ENCODE measurements at regions not wholly inside any gene's neighbourhood (a gene's known extent, or its start where the extent isn't known, plus 50 kb on each side); places are given as distances from the start of the nearest gene placed in this dataset.

DNA sequence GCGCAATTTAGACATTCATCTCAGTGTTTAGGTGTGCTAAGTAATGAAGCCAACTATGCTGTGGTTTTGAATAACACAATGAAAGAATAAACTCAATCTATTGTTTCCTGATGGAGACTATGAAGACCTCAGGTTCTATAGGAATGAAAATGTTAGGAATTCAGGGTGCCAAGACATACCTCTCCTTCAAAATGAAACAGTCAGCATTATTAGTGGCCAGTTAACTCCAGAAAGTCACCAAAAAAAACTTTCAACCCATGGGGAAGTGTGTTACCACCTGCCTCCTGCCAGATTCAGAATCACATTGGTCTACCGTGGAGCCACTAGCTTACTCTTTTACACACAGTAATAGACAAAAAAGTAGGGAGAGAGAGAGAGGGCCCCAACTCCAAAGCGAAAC, 352.9 kb downstream of the GABRG1 start:
- no peak overlapping the region for H3K27ac Mint-ChIP-seq (ENCODE audit: low read depth)
- H3K4me1 Mint-ChIP-seq = no peaks in the 10 kb centered on the region
- no peaks in the 10 kb centered on the region for H3K36me3 Mint-ChIP-seq (ENCODE audit: insufficient read depth)
- no peak for DNase-seq (ENCODE audit: low spot score in 2 of 2)
- H3K9me3 Mint-ChIP-seq = peaks cover 10% of the 10 kb centered on the region
- no peaks in the 10 kb centered on the region for H3K27me3 Mint-ChIP-seq
- H3K4me3 Mint-ChIP-seq = no peak overlapping the region
- no peak for ATAC-seq (replicated peaks; ENCODE audit: extremely low read depth, poor library complexity, severe bottlenecking)

DNA sequence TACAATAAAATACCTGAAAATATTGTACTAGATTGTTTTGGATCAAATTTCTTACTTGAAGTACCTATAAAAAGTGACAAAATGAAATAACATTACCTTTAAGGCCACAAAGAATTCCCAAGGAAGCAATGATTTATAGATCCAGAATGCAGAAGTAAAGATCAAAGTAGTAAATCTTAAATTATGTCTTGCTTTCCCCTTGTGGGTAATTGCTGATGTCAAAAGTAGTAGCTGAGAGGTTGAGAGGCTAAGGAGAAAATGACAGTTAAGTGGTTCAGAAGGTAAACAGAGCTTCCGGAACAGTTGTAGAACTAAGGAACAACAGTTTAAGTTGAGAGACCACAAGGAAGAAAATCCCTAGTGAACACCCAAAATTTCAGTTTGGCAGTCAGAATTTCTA, 358.3 kb downstream of the GABRG1 start:
- DNase-seq (ENCODE audit: low spot score in 2 of 2) (no peak), ATAC-seq (replicated peaks; ENCODE audit: extremely low read depth, poor library complexity, severe bottlenecking) (no peak)
- no peak overlapping the region for H3K27ac Mint-ChIP-seq (ENCODE audit: low read depth)
- no peak overlapping the region for H3K4me3 Mint-ChIP-seq
- no peaks in the 10 kb centered on the region for H3K27me3 Mint-ChIP-seq
- peaks cover 21% of the 10 kb centered on the region for H3K9me3 Mint-ChIP-seq
- H3K36me3 Mint-ChIP-seq (ENCODE audit: insufficient read depth) = no peaks in the 10 kb centered on the region
- no peaks in the 10 kb centered on the region for H3K4me1 Mint-ChIP-seq

DNA sequence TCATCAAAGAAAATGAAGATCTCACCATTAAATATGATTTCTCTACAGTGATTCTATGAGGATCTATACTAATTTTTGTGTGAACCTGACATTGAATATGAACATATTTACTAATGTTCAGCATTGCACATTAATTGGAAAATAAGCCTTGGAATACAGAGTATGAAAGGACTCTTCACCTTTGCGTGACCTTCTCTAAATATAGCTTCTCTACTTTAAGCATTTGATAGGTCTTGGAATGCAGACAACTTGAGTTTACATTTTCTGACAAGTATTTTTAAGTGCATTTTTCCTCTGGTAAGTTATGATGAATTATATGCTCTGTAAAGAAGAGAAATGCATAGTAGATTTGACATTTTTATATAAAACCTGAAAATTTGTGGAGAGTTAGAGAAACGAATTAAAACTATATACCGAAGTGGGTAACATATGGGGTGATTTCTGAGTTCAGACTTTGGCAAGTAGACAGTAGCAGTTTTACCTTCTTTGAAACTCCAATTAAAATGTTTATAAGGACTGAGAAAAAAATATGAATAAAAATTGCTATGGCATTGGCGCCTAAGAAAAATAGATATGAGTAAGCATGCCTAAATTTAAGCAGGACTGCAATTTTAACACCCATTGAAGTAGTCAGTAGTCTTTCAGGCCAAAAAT, 371.9 kb downstream of the GABRG1 start:
- no peak overlapping the region for H3K4me3 Mint-ChIP-seq
- no peak overlapping the region for H3K27ac Mint-ChIP-seq (ENCODE audit: low read depth)
- no peak for DNase-seq (ENCODE audit: low spot score in 2 of 2)
- no peaks in the 10 kb centered on the region for H3K36me3 Mint-ChIP-seq (ENCODE audit: insufficient read depth)
- H3K27me3 Mint-ChIP-seq = no peaks in the 10 kb centered on the region
- peaks cover 6% of the 10 kb centered on the region for H3K9me3 Mint-ChIP-seq
- H3K4me1 Mint-ChIP-seq = no peaks in the 10 kb centered on the region
- ATAC-seq (replicated peaks; ENCODE audit: extremely low read depth, poor library complexity, severe bottlenecking) = no peak

DNA sequence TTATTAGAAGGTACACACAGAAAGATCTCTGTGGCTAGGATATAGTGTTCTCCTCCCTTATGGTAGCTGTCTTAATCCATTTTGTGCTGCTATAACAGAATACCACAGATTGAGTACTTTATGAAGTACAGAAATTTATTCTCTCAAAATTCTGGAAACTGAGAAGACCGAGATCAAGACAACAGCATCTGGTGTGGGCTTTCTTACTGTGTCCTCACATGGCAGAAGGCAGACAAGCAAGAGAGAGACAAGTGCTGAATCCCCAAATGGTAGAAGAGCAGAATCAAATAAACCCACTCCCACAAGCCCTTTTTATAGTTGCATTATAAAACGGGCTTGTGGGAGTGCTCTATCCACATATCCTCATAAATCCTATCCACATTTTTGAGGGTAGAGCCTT, 373.1 kb downstream of the GABRG1 start:
- no peak for ATAC-seq (replicated peaks; ENCODE audit: extremely low read depth, poor library complexity, severe bottlenecking)
- H3K27me3 Mint-ChIP-seq = no peaks in the 10 kb centered on the region
- peaks cover 6% of the 10 kb centered on the region for H3K9me3 Mint-ChIP-seq
- no peaks in the 10 kb centered on the region for H3K4me1 Mint-ChIP-seq
- no peak overlapping the region for H3K4me3 Mint-ChIP-seq
- no peak overlapping the region for H3K27ac Mint-ChIP-seq (ENCODE audit: low read depth)
- DNase-seq (ENCODE audit: low spot score in 2 of 2) = no peak
- H3K36me3 Mint-ChIP-seq (ENCODE audit: insufficient read depth) = no peaks in the 10 kb centered on the region

DNA sequence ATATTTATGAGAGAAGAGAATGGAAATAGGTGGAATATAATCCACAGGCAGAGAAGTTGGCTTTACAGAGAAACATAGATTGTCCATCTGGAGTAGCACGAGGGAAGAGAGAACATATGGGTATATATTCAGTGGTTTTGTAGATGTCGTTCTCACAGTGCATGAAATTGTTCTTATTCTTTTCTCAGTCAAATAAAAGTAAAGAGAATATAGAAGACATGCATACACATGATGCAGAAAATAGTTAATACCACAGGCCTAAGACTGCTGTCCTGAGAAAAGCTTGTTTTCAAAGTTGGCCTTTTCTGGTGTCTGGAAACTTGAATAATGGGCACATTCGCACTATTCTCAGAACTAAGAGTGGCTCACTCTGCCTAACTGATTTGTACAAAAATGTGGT, 378.1 kb downstream of the GABRG1 start:
- Mint-ChIP-seq H3K4me3 (no peak overlapping the region), H3K4me1 (no peaks in the 10 kb centered on the region), H3K9me3 (peaks cover 11% of the 10 kb centered on the region), H3K27me3 (no peaks in the 10 kb centered on the region), H3K27ac (ENCODE audit: low read depth) (no peak overlapping the region), H3K36me3 (ENCODE audit: insufficient read depth) (no peaks in the 10 kb centered on the region)
- DNase-seq (ENCODE audit: low spot score in 2 of 2) = no peak
- no peak for ATAC-seq (replicated peaks; ENCODE audit: extremely low read depth, poor library complexity, severe bottlenecking)

DNA sequence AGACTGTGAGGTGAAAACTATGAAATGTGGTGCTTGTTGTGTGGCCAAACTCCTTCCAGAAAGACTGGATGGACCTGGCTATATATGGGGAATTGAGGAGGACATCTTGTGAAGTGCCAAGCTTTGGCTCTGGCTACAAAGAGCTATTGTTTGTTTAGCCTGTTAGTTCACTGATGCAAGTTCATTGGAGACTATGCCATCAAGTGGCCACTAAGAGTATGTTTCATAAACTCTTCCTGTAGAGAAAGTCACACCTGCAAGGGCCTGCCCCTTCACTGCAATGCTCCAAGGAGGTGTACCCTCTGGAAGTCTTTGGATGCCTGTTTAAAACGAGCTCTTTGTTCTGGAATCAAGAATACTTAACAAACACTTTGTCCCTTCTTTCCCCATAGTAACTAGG, 382.0 kb downstream of the GABRG1 start:
- H3K27ac Mint-ChIP-seq (ENCODE audit: low read depth) = no peak overlapping the region
- peaks cover 23% of the 10 kb centered on the region for H3K9me3 Mint-ChIP-seq
- no peak for DNase-seq (ENCODE audit: low spot score in 2 of 2)
- ATAC-seq (replicated peaks; ENCODE audit: extremely low read depth, poor library complexity, severe bottlenecking) = no peak
- no peak overlapping the region for H3K4me3 Mint-ChIP-seq
- no peaks in the 10 kb centered on the region for H3K27me3 Mint-ChIP-seq
- no peaks in the 10 kb centered on the region for H3K36me3 Mint-ChIP-seq (ENCODE audit: insufficient read depth)
- no peaks in the 10 kb centered on the region for H3K4me1 Mint-ChIP-seq

DNA sequence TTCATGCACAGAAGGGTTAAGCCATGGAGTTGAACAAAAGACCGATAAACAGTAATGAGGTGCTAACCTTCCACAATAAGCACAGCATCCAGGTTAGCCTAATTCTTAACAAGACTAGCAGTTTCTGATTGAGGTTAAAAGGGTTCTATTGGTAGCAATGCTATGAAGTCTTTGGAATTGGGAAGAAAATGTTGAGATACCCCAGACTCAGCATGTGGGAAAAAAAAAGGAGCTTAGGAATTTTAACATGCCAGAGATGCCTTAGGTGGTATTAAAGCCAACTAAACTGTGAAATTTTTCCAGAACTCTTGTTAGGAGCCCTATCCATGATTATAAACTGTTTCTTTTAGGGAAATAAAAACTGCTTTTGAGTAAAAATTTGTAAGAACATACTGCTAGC, 391.7 kb downstream of the GABRG1 start:
- Mint-ChIP-seq H3K9me3 (peaks cover 23% of the 10 kb centered on the region), H3K27me3 (no peaks in the 10 kb centered on the region), H3K27ac (ENCODE audit: low read depth) (no peak overlapping the region), H3K36me3 (ENCODE audit: insufficient read depth) (no peaks in the 10 kb centered on the region), H3K4me3 (no peak overlapping the region), H3K4me1 (no peaks in the 10 kb centered on the region)
- no peak for DNase-seq (ENCODE audit: low spot score in 2 of 2)
- no peak for ATAC-seq (replicated peaks; ENCODE audit: extremely low read depth, poor library complexity, severe bottlenecking)

DNA sequence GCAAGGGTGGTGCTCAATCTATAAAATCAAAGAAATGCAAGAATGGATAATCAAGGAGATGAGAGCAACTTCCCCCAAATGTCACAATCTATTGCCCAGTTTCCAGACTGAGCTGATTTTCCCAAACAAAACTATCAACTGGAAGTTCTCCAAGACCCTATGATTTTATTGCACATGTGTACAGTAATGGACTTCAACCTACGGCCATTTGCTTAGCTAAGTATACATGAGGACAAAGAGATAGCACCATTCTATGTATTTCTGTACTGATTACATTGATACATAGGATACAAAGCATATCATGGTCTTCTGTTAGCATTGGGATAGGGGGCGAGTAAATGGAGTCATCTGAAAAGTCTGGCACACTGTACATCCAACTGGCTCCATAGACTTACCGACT, 407.8 kb downstream of the GABRG1 start:
- Mint-ChIP-seq H3K4me3 (no peak overlapping the region), H3K36me3 (ENCODE audit: insufficient read depth) (no peaks in the 10 kb centered on the region), H3K27me3 (no peaks in the 10 kb centered on the region), H3K27ac (ENCODE audit: low read depth) (no peak overlapping the region), H3K4me1 (no peaks in the 10 kb centered on the region), H3K9me3 (peaks cover 46% of the 10 kb centered on the region)
- ATAC-seq (replicated peaks; ENCODE audit: extremely low read depth, poor library complexity, severe bottlenecking) (no peak), DNase-seq (ENCODE audit: low spot score in 2 of 2) (no peak)

DNA sequence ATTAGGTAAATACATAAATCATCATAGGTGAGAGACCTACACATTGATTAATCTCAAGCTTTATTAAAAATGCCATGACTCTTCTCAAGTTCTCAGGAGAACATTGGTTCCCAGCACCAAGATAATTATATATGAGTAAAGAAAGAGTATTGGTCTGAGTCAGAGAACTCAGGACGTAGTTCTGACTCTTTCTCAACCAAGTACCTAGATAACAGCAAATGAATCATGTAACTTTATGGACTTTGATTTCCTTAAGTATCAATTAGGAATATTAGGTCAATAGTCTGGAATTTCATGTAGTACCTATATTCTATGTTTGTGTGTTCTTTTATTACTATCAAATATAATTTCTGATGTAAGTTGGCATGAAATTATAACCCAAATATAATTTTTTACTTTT, 409.9 kb downstream of the GABRG1 start:
- DNase-seq (ENCODE audit: low spot score in 2 of 2) = no peak
- Mint-ChIP-seq H3K4me3 (no peak overlapping the region), H3K27ac (ENCODE audit: low read depth) (no peak overlapping the region), H3K9me3 (peaks cover 37% of the 10 kb centered on the region), H3K4me1 (no peaks in the 10 kb centered on the region), H3K27me3 (no peaks in the 10 kb centered on the region), H3K36me3 (ENCODE audit: insufficient read depth) (no peaks in the 10 kb centered on the region)
- ATAC-seq (replicated peaks; ENCODE audit: extremely low read depth, poor library complexity, severe bottlenecking) = no peak

DNA sequence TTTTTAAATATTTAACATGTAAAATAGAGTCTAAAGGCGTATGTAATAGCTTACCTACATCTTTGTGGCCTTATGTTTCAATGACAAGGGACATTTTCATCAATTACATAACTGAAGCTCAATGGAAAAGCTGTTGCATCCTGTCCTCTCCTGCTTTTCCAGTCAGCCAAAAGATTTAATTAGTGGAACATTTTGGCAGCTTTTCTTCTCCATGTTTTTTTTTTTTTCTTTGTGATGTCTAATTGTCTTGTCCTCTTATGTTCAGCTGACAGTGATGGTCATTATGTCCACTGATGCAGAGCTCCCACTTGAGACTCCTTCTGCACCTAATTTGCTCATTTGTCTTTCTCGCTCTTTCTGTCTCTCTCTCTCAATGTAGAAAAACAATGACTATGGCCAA, 422.2 kb downstream of the GABRG1 start:
- Mint-ChIP-seq H3K4me1 (no peaks in the 10 kb centered on the region), H3K9me3 (peaks cover 5% of the 10 kb centered on the region), H3K27me3 (no peaks in the 10 kb centered on the region), H3K27ac (ENCODE audit: low read depth) (no peak overlapping the region), H3K36me3 (ENCODE audit: insufficient read depth) (no peaks in the 10 kb centered on the region), H3K4me3 (no peak overlapping the region)
- DNase-seq (ENCODE audit: low spot score in 2 of 2) (no peak), ATAC-seq (replicated peaks; ENCODE audit: extremely low read depth, poor library complexity, severe bottlenecking) (no peak)

DNA sequence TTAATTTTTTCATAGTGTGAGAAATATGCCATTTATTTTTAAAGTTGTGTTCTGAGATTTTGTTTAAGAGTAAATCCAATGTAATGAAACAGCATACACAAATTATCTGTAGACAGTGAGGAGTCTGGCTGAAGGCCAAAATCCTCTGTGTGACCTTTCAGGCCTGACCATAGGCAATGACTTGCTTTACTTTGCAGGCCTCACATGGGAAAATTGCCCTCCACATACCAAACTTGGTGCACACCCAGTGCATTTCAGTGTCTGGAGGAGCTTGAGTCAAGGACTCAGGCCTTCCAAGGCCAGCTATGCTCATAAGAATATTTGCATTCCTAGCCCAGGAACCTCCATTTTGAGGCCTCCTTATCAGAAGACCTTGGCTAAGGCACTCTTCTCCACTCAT, 430.1 kb downstream of the GABRG1 start:
- H3K36me3 Mint-ChIP-seq (ENCODE audit: insufficient read depth) = no peaks in the 10 kb centered on the region
- H3K27ac Mint-ChIP-seq (ENCODE audit: low read depth) = no peak overlapping the region
- H3K4me3 Mint-ChIP-seq = no peak overlapping the region
- peaks cover 19% of the 10 kb centered on the region for H3K9me3 Mint-ChIP-seq
- H3K4me1 Mint-ChIP-seq = no peaks in the 10 kb centered on the region
- DNase-seq (ENCODE audit: low spot score in 2 of 2) (no peak), ATAC-seq (replicated peaks; ENCODE audit: extremely low read depth, poor library complexity, severe bottlenecking) (no peak)
- H3K27me3 Mint-ChIP-seq = no peaks in the 10 kb centered on the region

DNA sequence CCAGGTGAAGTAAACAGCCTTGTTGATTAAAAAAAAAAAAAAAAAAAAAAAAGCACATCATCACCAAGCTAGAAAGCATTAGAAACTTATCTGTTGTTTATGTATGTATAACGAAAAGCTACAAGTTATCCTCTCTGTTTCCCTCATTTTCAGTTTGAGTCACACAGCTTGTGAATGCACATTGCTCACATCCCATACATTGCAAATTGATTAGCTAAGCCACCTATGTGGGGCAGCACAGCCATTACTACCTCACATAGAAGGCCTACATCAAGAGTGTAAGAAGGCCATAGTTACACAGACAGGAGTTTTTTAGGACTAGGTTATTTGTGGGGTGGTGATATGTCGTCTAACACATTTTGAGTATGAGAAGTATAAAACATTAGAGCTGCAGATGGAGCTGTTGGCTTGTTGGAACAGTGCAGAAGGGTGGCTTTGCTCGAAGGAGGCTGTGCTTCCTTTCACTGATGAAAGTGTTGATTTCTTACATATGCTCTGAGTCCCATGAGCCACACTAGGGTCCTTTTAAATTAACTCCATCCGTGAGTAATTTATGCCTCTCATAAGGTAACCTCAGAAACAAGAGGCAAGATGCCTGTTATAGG, 431.6 kb downstream of the GABRG1 start:
- Mint-ChIP-seq H3K4me3 (no peak overlapping the region), H3K36me3 (ENCODE audit: insufficient read depth) (no peaks in the 10 kb centered on the region), H3K27me3 (no peaks in the 10 kb centered on the region), H3K27ac (ENCODE audit: low read depth) (no peak overlapping the region), H3K9me3 (peaks cover 19% of the 10 kb centered on the region), H3K4me1 (no peaks in the 10 kb centered on the region)
- no peak for ATAC-seq (replicated peaks; ENCODE audit: extremely low read depth, poor library complexity, severe bottlenecking)
- DNase-seq (ENCODE audit: low spot score in 2 of 2) = no peak

DNA sequence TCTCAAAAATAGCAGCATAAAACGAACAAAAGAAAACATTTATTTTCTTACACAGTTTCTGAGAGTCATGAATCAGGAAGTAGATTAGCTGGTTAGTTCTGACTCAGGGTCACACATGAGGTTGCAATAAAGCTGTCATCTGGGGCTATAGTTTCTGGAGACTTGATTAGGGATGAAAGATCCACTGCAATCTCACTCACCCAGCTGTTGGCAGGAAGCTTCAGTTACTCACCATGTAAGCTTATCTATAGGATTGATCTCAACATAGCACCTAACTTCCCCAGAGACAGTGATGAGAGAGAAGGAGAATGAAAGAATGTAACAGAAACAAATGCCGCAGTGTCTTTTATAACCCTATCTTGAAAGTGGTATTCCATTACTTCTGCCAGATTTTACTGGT, 435.5 kb downstream of the GABRG1 start:
- H3K4me1 Mint-ChIP-seq = no peaks in the 10 kb centered on the region
- H3K27ac Mint-ChIP-seq (ENCODE audit: low read depth) = no peak overlapping the region
- ATAC-seq (replicated peaks; ENCODE audit: extremely low read depth, poor library complexity, severe bottlenecking) (no peak), DNase-seq (ENCODE audit: low spot score in 2 of 2) (no peak)
- no peak overlapping the region for H3K4me3 Mint-ChIP-seq
- peaks cover 19% of the 10 kb centered on the region for H3K9me3 Mint-ChIP-seq
- no peaks in the 10 kb centered on the region for H3K36me3 Mint-ChIP-seq (ENCODE audit: insufficient read depth)
- H3K27me3 Mint-ChIP-seq = no peaks in the 10 kb centered on the region

Data from central memory CD8-positive, alpha-beta T cell (primary cell).